GM18909 (cell line): ENCODE measurements at regions not wholly inside any gene's neighbourhood (a gene's known extent, or its start where the extent isn't known, plus 50 kb on each side); places are given as distances from the start of the nearest gene placed in this dataset.

ENCODE experiments used
- ATAC-seq: cut with Tn5 transposase; IDR thresholded peaks from one replicate; pipeline ENCODE4 v1.9.1; 2021; ENCODE audit warnings: mild to moderate bottlenecking; ENCODE audit not compliant: unreplicated experiment, poor library complexity

GRCh38 chr3:16801698-16802097, 83.1 kb upstream of the PLCL2 start:
- ATAC-seq, result no peak

DNA sequence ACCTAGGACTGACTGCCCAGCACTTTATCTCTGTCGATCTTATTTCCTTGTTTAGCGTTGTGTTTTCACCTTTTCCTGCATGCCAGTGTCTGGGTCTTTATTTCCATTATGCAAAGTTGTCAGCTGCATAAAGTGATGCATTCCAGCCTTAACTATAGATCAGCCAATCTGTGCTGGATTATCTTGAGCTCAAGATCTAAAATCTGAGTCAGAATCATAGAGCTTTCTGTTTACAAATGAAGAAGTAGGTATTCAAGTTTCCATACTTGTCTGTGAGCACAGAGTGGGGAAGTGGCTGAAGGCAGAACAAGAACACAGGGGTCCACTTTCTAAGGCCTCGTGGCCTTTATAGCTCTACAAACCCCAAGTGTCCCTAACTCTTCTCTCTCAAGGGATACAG, 82.4 kb upstream of the PLCL2 start:
- ATAC-seq, result peak; percentile 72

DNA sequence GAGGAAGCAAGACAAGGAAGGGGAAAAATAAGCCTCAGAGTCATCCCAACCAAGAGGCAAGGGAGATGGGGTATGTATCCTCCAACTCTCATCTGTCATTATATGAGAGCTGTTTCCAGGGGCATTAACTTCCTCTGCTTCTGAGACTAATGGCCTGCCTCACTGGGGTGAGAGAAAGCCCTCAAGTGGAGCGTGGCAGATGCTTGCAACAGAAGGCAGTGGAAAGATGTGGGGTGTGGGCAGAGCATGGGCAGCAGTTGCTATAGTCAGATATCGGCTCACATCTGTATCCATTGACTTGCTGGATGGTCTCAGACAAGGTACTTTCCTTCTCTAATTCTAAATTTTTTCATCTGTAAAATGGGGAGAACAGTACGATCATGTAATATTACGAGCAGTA, 81.7 kb upstream of the PLCL2 start:
- no peak for ATAC-seq

DNA sequence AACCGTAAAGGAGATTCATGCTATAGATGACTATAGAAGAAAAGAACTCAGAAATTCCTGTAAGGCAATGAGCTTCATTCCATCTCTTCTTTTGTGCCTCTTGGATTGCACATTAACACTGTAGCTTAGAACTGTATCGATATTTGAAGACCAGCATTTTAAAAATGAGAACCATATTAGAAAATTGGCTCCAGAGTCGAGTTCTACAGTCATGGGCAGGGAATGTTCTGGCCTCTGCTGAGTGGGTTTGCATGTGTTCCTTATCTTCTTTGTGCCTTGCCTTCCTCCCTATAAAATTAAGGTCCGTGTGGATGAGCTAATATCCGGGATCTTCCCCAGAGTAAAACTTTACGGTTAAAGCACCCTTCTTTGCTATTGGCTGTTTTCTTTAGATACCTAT, 77.4 kb upstream of the PLCL2 start:
- ATAC-seq, result no peak

DNA sequence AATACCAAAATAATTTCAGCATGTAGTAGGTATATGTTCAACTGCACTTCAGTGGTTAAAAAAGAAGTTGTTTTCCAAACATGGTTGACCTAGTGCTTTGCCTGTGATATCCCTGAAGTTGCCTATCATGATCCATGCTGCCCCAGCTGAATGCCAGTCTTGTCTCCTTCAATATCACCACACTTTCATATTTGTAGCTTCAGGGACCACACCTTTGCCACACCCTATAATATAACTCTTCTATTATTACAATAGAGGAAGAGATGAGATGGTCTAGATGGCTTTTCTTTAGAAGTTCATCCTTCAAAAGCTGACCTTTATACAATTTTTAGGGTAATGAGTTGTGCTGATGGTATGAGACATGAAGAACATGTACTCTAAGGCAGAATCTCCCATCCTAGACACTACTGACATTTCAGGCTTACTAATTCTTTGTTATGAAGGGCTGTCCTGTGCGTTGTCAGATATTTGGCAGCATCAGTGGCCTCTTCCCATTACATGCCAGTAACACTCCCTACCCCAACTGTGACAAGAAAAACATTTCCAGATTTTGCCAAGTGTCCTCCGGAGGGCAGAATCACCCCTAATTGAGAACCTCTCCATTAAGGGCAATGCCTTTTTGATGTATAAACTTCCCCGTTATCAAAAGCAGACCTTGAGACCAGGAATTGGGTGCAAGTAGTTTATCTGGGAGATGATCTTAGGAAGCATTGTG, 76.2 kb upstream of the PLCL2 start:
- ATAC-seq, result no peak

GRCh38 chr3:16809482-16809881, 75.3 kb upstream of the PLCL2 start:
- no peak for ATAC-seq

- ATAC-seq, result no peak
Observed at GRCh38 chr3:16809993-16810392, 74.8 kb upstream of the PLCL2 start.

DNA sequence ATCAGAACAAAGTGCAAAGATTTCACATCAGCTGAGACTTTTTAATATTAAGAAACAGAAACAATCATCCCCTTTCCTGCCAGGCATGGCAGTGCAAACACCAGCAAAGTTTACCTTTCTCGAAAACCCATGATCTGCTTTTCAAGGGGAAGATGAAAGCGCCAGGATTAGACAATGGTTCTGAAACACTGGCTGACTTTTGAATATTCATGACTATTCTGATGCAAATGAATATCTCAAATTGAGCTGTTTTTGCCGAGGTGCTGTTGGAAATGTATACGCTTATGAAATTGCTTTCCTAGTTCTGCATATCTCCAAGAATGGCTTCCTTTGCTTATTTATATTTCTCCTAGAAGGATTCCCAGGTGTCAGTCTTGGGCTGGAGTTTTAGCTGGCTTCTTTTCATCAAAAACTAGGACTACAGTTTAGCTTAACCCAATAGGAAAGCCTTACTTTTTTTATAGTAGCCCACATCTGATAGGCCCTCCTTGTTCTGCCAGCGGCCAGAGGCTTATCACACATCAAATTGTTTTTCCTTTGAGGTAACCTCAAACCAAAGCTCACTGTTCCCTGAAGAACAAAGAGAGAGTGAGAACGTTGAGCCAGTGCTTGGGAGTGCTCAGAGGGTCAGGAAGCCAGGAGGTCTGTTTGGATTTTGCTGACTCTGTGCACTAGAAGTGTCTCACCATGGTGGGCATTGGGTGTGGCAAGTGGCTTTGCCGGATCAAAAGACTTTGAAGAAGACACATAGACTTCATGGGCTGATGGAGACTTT, 74.0 kb upstream of the PLCL2 start:
- no peak for ATAC-seq

DNA sequence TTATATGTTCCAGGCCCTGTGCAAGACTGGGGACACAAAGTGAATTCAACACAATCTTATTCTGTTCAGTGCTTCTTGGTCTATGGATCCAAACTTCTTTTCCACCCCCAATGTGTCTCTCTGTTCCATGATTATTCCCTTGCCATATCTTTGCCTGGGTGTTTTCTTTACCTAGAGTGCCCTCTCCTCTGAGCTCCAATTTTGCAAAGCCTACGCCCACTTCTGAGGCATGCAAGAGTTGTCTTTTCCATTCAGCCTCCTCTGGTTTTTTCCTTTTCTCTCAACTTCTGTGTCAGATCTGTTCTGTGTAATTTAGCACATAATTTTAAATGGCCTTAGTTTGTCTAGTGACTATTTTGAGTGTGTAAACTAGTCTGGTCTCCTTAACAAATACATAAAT, 72.8 kb upstream of the PLCL2 start:
- ATAC-seq, result no peak

DNA sequence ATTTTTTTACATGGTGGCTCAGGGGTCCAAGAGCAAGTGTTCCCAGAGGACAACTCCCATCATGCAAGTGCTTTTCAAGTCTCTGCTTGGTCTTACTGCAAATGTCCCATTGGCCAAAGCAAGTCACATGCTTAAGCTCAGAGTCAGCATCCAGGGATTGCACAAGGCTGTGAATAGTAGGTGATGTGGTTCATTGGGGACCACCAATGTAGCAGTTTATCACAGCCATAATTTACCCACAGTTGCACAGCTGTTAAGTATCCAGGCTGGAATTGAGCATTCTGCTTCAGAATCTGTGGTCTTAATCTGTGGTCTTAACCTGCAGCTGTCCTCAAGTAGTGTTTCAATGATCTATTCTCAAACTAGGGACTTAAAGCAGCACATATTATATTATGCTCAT, 71.4 kb upstream of the PLCL2 start:
- no peak for ATAC-seq

DNA sequence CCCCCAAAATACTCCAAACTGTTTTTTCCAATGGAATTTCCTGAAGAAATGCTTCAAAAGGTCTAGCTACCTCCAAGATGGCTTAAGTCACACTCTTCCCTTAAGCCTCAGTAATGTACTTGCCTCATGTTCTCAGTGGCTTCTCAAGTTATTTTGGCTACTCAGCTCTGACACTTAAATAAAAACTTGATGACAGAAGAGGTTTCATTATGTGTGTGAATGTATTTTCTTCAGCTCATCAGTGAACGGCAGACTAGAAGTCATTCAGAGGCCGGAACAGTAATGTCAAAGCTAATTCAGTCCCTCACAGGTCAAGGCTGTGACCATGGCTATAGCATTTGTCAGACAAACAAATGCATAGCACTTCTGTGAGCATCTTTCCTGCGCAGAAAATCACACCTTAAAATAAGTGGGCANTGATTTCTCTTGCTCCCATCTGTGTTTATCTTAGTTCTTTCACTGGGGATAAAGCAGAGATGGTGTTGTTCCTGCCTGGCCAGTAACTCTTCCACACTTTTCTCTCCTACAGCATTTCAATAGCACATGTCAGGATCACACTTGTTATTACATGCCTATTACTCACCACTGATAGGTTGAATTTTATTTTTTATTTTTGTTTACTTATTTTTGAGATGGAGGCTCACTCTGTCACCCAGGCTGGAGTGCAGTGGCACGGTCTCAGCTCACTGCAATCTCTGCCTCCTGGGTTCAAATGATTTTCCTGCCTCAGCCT, 68.5 kb upstream of the PLCL2 start:
- peak; percentile 81 for ATAC-seq

DNA sequence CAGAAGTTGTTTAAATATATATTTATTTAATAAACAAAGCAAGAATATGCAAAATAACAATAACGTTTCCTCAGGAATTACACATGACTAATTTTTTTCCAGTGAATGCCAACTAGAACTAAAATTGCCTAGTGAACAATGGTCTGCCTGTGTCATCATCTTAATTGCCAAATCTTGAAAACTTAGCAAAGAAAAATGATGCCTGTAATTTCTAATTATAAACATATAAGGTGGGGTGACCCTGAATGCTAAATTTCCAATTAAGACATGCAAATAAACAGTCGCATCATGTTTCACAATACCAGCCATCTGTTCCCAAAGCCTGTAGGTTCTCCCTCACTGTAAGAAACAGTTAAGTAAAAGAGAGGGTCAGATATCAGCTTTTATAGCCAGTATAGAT, 67.6 kb upstream of the PLCL2 start:
- ATAC-seq, result no peak

- ATAC-seq, result no peak
Observed at GRCh38 chr3:16818194-16818593, 66.6 kb upstream of the PLCL2 start.

GRCh38 chr3:16818945-16819344, 65.8 kb upstream of the PLCL2 start:
- ATAC-seq, result no peak

- no peak for ATAC-seq
Observed at GRCh38 chr3:16820485-16820884, 64.3 kb upstream of the PLCL2 start.

- ATAC-seq, result no peak
Observed at GRCh38 chr3:16821053-16821452, 63.7 kb upstream of the PLCL2 start.

DNA sequence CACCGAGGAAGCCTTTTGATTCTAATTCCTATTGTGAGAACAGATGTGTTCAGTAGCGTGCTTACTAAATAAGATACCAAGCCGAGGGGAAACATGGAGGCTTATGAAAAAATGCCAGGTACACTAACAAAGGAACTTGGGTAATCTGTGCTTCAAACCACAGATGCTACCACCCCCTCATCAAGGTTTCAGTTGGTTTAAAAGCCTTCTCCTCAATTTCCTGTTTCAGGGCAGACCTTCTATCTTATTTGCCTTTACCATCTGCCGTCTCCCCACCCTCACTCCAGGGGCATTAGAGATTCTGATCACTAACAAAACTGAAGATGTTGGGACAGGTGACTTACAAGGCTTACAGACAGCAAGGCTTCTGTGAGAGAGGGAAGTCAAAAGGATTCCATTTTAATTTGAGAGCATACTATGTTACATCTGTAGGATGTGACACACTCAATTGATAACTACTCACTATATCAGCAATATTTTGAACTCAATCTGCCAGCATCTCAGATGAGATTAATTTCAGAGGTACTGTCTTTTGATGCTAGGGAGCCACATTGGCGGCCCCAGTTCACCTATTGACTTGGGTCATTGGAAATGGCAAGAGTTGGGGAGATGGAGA, 60.6 kb upstream of the PLCL2 start:
- peak; percentile 92 for ATAC-seq

GRCh38 chr3:16825617-16826204, 59.0 kb upstream of the PLCL2 start:
- no peak for ATAC-seq

GRCh38 chr3:16828815-16829214, 55.9 kb upstream of the PLCL2 start:
- ATAC-seq, result peak; percentile 37

GRCh38 chr3:16831846-16832245, 52.9 kb upstream of the PLCL2 start:
- no peak for ATAC-seq

DNA sequence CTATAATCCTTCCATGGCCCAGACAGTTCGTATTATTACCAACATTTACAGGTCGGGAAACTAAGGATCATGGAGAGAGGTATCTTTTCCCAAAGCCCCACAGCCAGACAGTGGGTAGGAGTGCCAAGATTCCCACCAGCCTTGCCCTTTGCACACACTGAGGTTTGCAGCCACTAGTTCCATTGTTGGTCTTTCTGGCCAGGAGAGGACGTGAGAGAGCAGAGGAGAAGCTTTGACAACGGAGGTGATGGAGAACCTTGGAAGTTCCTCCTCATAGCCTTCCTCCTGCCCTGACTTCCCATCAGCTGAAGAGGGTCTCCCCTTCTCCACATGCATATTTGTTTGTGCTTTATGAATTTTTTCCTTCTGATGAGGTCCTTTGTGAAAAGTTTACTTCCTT, 50.5 kb upstream of the PLCL2 start:
- ATAC-seq, result no peak
